ENCODE measurements at regions not wholly inside any gene's neighbourhood (a gene's known extent, or its start where the extent isn't known, plus 50 kb on each side); places are given as distances from the start of the nearest gene placed in this dataset.

- no peak for TF ChIP-seq CTCF (IDR thresholded peaks at IDR 0.05; ENCODE audit: low read depth, low read length)
- DNase-seq (ENCODE audit: extremely low read depth, low read depth): peak; percentile 36
Observed at GRCh38 chr1:233543338-233544255, 70.3 kb upstream of the KCNK1 start.

DNA sequence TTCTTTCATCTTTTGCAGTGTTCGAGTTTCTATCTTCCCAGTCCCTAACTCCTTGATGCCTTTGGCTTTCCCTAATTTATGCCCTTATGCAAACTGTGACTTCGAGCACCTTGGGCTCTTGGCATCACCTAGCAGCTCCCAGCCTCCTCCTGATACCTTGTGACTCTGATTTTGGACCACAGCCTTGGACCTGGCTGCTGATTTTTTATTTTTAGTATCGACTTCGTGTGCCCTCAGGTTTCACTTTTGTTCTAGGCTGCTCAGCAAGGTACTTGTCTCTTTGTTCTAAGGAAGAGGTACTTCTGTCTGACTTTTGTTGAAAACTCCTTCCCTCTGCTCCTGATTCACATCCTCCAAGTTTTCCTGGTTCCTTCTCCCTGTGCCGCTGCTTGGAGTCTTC is 69.6 kb upstream of the KCNK1 start:
- TF ChIP-seq CTCF (IDR thresholded peaks at IDR 0.05; ENCODE audit: low read depth, low read length): no peak

DNA sequence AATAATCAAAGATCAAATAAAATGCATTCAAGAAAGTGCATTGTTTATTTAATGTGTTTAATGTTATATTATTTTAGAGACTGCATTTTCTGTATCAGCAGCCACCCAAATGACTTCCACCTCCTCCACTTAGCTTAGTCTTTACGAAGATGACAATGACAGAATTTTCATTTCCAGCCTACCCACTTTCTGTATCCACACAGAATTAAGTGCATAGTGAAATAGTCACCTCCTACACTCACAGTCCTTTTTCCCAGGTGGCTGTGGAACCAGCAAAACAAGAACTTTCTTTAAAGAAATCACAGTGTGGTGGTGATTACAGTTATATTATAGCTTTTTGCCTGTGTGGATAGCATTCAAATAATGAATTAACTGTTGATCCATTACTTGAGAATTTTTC is 66.2 kb upstream of the KCNK1 start:
- no peak for DNase-seq (ENCODE audit: extremely low read depth, low read depth)
- no peak for TF ChIP-seq CTCF (IDR thresholded peaks at IDR 0.05; ENCODE audit: low read depth, low read length)

More for the DNA sequence above, 69.6 kb upstream of the KCNK1 start:
- no peak for DNase-seq (ENCODE audit: extremely low read depth, low read depth)

DNA sequence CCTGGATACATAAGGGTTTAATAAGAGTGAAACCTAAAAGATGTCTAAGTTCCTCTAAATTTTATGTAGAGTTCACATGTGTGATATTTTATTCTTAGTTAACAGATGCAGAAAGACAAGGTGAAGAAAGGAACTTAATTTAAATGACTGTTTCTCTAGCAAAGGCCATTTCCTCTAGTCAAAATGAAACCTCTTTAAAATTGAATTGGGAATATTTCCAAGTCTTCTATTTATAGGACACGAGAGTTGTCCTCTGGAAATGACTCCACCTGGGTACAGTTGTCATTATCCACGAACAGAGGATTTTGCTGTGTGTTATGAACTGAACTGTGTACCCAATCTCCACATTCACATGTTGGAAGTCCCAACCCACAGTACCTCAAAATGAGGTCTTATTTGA is 64.5 kb upstream of the KCNK1 start:
- TF ChIP-seq CTCF (IDR thresholded peaks at IDR 0.05; ENCODE audit: low read depth, low read length): no peak
- DNase-seq (ENCODE audit: extremely low read depth, low read depth): no peak

- no peak for DNase-seq (ENCODE audit: extremely low read depth, low read depth)
- no peak for TF ChIP-seq CTCF (IDR thresholded peaks at IDR 0.05; ENCODE audit: low read depth, low read length)
Observed at GRCh38 chr1:233549917-233550316, 64.0 kb upstream of the KCNK1 start.

GRCh38 chr1:233554037-233554436 is 59.9 kb upstream of the KCNK1 start:
- no peak for TF ChIP-seq CTCF (IDR thresholded peaks at IDR 0.05; ENCODE audit: low read depth, low read length)
- DNase-seq (ENCODE audit: extremely low read depth, low read depth): no peak

DNA sequence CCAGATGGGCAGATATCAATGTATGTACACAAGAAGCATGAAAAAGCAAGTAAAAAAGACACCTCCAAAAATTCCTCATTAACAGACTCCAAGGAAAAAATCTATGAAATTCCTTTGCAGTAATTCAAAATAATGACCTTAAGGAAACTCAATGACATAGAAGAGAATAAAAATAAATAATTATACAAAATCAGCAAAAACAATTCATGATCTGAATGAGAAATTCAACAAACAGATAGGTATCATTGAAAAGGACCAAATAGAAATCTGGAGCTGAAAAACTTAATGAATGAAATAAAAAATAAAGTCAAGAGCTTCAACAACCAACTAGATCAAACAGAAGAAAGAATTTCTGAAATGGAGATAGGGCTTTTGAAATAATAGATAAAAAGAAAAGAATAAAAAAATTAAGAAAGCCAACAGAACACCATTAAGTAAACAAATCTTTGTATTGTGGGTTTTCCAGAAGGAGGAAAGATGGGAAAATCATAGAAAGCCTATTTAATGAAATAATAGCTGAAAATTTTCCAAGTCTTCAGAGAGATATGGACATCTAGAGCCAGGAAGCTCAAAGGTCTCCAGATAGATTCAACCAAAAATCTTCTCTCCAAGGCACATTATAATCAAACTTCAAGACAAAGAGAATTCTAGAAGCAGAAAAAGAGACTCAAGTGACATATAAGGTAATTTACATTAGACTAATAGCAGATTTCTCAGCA is 52.0 kb upstream of the KCNK1 start:
- no peak for TF ChIP-seq CTCF (IDR thresholded peaks at IDR 0.05; ENCODE audit: low read depth, low read length)
- DNase-seq (ENCODE audit: extremely low read depth, low read depth): no peak
